ENCODE measurements at regions not wholly inside any gene's neighbourhood (a gene's known extent, or its start where the extent isn't known, plus 50 kb on each side); places are given as distances from the start of the nearest gene placed in this dataset.

GRCh38 chr2:150856596-150857281, 369.3 kb upstream of the RND3 start:
- no peak for ATAC-seq
- Histone ChIP-seq H3K27ac (no peak overlapping the region), H3K36me3 (no peaks in the 10 kb centered on the region), H3K4me3 (no peak overlapping the region), H3K27me3 (ENCODE audit: low read depth) (no peaks in the 10 kb centered on the region), H3K4me1 (no peaks in the 10 kb centered on the region), H3K9me3 (no peaks in the 10 kb centered on the region)
- TF ChIP-seq CTCF (IDR thresholded peaks at IDR 0.05) = no peak
- intact Hi-C loops (cut with DNase I) = no loop called here
- DNase-seq = no peak

- Histone ChIP-seq H3K4me1 (no peaks in the 10 kb centered on the region), H3K27me3 (ENCODE audit: low read depth) (no peaks in the 10 kb centered on the region), H3K9me3 (no peaks in the 10 kb centered on the region), H3K36me3 (no peaks in the 10 kb centered on the region), H3K4me3 (no peak overlapping the region), H3K27ac (no peak overlapping the region)
- DNase-seq (no peak), ATAC-seq (no peak)
- no peak for TF ChIP-seq CTCF (IDR thresholded peaks at IDR 0.05)
- intact Hi-C loops (cut with DNase I) = no loop called here
Observed at GRCh38 chr2:150853263-150853662, 365.8 kb upstream of the RND3 start.

GRCh38 chr2:150850641-150851040, 363.2 kb upstream of the RND3 start:
- no peaks in the 10 kb centered on the region for H3K36me3 ChIP-seq
- ATAC-seq (no peak), DNase-seq (no peak)
- no peak overlapping the region for H3K4me3 ChIP-seq
- no peaks in the 10 kb centered on the region for H3K4me1 ChIP-seq
- no peaks in the 10 kb centered on the region for H3K9me3 ChIP-seq
- no peak for TF ChIP-seq CTCF (IDR thresholded peaks at IDR 0.05)
- no peaks in the 10 kb centered on the region for H3K27me3 ChIP-seq (ENCODE audit: low read depth)
- no peak overlapping the region for H3K27ac ChIP-seq
- intact Hi-C loops (cut with DNase I) = no loop called here

- H3K27ac ChIP-seq = no peak overlapping the region
- intact Hi-C loops (cut with DNase I) = no loop called here
- H3K4me3 ChIP-seq = no peak overlapping the region
- no peaks in the 10 kb centered on the region for H3K36me3 ChIP-seq
- no peak for TF ChIP-seq CTCF (IDR thresholded peaks at IDR 0.05)
- no peak for DNase-seq
- H3K9me3 ChIP-seq = no peaks in the 10 kb centered on the region
- H3K4me1 ChIP-seq = no peaks in the 10 kb centered on the region
- H3K27me3 ChIP-seq (ENCODE audit: low read depth) = no peaks in the 10 kb centered on the region
- no peak for ATAC-seq
Observed at GRCh38 chr2:150847578-150847977, 360.1 kb upstream of the RND3 start.

GRCh38 chr2:150846691-150847090, 359.2 kb upstream of the RND3 start:
- H3K4me1 ChIP-seq = no peaks in the 10 kb centered on the region
- no peaks in the 10 kb centered on the region for H3K27me3 ChIP-seq (ENCODE audit: low read depth)
- H3K27ac ChIP-seq = no peak overlapping the region
- DNase-seq (no peak), ATAC-seq (no peak)
- H3K36me3 ChIP-seq = no peaks in the 10 kb centered on the region
- H3K9me3 ChIP-seq = no peaks in the 10 kb centered on the region
- intact Hi-C loops (cut with DNase I) = no loop called here
- no peak for TF ChIP-seq CTCF (IDR thresholded peaks at IDR 0.05)
- H3K4me3 ChIP-seq = no peak overlapping the region

Measured in lower lobe of right lung (tissue), 2 donors.